HG03039 (cell line): ENCODE measurements at regions not wholly inside any gene's neighbourhood (a gene's known extent, or its start where the extent isn't known, plus 50 kb on each side); places are given as distances from the start of the nearest gene placed in this dataset.
"Not testable (repeated sequence)": the region's sequence is repeated elsewhere in the genome, so short reads cannot be mapped to it uniquely, and the experiment has no call there.

Source experiments
- ATAC-seq: cut with Tn5 transposase; IDR thresholded peaks from one replicate; pipeline ENCODE4 v1.9.1; 2021; ENCODE audit warnings: mild to moderate bottlenecking, moderate library complexity; ENCODE audit not compliant: unreplicated experiment

DNA sequence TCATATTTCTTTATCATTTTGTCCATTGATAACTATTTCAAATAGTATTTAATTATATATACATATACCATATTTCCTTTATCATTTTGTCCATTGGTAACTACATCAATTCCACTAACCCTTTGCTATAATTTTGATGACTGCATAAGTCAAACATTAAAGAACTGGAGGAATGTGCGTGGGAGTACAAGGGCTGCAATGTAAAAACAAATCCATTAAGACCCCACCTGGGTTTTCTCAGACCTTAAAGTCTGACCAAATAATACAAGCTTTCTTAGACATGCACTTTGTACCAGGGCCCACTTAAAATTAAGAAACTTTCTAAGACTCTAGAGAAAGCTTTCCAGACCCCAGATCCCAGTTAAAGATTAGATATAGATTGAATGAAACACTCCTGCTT is 1622.4 kb upstream of the PCDH10 start:
- no peak for ATAC-seq

DNA sequence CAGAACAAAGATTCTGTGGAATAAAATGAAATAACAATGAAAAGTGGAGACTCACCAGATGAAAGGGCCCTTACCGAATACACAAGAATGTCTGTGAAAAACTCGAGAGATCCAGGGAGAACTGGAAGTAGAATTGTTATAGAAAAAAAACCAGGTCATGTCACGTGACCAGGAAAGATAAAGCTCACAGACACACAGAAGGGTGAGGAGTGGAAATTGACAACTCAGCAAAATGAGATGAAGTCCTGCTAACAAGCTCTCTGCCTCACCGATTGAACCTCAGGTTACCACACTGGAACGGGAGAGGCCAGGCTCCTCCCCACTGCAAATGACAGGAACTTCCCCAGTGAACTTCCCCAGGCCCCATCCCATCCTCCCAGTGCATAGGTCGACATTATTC is 1618.0 kb upstream of the PCDH10 start:
- no peak for ATAC-seq

GRCh38 chr4:131534944-131535645 is 1614.0 kb upstream of the PCDH10 start:
- no peak for ATAC-seq

GRCh38 chr4:131540256-131540655 is 1608.8 kb upstream of the PCDH10 start:
- no peak for ATAC-seq

DNA sequence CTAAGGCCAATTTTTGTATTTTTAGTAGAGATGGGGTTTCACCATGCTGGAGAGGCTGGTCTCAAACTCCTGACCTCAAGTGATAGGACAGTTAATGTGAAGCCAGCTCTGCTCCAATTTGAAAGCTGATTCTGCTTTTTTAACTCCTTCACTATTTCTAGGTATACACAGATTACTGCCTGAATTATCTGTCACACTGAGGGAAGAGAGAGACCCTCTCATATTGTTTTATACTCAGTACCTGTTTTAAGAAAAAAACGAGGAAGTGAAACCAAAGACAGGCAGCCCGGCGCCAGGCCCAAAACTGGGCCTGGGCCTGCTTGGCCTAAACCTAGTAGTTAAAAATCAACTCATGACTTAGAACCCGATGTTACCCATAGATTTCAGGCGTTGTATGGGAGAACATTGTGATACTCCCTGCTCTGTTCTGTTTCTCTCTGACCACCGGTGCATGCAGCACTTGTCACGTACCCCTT is 1601.5 kb upstream of the PCDH10 start:
- ATAC-seq, result no peak

- ATAC-seq, result no peak
These were observed 1597.8 kb upstream of the PCDH10 start for GRCh38 chr4:131551306-131551705.

DNA sequence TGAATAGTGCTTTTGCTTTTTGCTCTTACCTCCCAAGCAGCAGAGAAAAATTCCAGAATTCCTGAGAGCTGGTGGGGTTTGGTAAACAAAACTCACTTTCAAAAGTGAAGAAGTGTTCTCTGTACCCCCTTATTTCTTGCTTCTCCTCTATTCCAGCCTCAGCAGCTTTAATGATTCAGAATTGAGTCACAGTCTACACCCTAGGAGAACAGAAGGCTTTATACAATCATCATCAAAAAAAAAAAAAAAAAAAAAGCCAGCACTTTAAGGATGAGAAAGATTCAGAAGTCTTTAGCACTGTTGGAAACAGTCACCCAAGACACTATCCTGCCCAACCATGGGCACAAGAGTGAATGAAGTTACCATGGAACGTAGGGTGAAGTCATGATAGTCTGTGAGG is 1583.1 kb upstream of the PCDH10 start:
- ATAC-seq, result no peak

- ATAC-seq, result no peak
These were observed 1564.5 kb upstream of the PCDH10 start for GRCh38 chr4:131584587-131584986.

- ATAC-seq, result no peak
These were observed 1554.0 kb upstream of the PCDH10 start for GRCh38 chr4:131595140-131595539.

DNA sequence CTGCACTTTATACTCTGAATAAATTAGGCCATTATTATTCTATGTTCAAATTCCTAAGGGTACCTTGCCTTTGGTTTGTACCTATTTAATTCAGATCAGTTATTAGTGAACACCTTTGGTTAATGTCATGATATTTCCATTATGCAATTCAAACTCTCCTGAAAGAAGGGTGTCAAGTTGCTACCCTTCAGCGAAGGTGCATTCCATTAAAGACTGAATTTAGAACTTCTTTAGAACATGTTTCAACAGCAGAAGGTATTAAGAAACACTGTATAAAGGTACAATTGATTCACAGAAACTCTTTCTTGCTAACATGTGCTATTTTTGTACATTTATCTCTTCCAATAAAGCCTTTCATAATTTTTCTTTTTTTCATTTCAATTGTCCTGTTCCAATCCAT is 1545.4 kb upstream of the PCDH10 start:
- no peak for ATAC-seq

DNA sequence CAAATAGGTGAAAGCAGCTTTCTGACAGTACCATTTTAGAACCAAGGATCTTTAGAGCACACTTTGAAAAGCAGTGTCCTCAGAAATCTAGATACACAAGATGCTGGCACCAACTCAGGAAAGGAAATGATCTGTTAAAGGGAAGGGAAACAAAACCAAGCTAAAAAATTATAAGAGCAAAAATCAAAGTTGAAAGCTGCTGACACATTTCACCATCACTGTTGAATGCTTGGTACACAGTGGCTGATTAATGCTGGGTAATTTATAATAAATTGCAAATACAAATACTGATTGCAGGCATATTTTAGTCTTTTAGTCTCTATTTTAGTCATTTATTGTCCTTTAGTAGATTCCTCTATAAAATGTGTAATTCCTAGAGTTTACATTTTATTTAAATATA is 1540.1 kb upstream of the PCDH10 start:
- no peak for ATAC-seq

DNA sequence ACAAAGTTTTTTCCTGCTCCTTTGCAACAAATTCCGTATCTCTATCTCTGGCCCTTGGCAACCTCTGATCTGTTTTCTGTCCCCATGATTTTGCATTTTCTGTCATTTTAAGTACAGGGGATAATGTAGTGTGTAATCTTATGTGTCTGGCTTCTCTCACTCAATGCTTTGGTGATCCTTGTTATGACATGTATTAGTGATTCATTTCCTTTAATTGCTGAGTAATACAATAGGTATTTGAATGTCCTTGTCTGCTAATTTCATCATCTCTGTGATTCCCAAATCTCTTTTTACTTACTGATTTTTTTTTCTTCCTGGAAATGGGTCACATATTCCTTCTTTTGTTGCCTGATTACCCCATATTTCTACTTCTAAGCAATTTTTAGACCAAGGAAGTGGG is 1538.6 kb upstream of the PCDH10 start:
- ATAC-seq, result not testable (repeated sequence)

GRCh38 chr4:131613086-131613823 is 1535.8 kb upstream of the PCDH10 start:
- peak; percentile 36 for ATAC-seq

DNA sequence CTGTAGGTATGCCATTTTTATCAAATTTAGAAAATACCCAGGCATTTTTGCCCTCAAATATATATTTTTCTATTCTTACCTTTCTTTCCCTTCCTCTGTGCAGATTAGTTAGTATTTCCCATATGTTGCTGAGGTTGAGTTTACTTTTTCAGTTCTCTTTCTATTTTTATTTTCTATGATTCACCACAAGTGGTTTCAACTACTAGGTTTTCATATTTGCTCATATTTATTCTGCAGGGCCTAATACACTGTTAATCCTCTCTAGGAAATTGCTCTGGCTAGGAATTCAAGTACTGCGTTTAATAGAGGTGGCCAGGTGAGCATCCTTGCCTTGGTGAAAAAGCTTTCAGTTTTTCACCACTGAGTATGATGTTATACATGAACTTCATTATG is 1535.3 kb upstream of the PCDH10 start:
- peak; percentile 94 for ATAC-seq

DNA sequence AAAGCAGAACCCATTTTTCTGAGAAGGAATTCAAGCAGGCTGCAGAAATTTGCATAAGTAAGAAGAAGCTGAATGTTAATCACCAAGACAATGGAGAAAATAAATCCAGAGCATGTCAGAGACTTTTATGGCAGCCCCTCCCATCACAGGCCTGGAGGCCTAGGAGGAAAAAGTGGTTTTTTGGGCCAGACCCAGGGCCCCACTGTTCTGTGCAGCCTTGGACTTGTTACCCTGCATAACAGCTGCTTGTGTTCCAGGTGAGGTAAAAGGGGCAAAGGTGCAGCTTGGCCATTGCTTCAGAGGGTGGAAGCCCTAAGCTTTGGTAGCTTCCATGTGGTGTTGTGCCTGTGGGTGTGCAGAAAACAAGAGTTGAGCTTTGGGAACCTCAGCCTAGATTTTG is 1516.2 kb upstream of the PCDH10 start:
- ATAC-seq, result no peak

GRCh38 chr4:131635191-131635590 is 1513.9 kb upstream of the PCDH10 start:
- ATAC-seq, result no peak

DNA sequence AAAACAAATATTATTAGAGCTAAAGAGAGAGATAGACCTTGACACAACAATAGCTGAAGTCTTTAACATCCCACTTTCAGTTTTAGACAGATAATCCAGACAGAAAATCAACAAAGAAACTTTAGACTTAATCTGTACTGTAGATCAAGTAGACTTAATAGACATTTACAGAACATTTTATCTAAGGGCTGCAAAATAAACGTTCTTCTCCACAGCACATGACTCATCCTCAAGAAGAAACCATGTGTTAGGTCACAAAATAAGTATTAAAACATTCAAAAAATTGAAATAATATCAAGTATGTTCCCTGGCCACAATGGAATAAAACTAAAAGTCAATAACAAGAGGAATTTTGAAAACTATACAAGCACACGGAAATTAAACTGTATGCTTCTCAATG is 1510.3 kb upstream of the PCDH10 start:
- ATAC-seq, result no peak

DNA sequence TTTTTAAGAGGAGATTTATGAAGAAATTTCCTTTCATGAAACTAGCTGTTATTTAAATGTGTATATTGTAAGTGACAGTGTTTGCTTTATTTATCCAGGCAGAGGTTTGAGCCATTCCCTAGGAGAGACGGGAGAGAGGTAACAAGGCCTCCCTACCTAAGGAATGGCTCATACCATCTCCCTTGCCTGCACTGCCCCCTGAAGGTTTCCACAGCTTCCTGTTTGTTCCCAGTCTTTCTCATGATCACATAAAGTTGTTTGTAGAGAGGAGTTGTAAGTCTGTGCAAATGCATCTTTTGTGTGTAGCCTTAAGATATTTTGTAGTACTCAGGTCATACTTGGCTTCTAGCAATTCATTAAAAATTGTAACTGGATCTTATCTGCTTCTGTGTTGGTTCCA is 1504.5 kb upstream of the PCDH10 start:
- ATAC-seq, result no peak

DNA sequence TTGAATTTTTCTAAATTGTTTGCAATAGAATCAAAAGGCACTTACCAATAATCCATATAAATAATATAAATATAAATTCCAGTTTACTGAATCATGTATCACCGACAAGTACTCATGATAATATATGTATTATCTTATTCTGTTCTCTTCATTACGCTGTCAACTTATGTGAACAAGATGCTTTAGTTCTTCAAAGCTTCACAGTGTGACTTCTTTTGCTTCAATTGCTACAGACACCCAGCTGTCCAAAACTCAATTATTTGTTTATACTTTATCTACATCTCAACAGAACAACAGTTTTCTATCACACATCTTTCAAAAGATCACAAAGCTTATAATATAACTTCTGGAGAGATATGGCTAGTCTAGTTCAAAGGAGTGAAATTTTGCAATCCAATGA is 1499.9 kb upstream of the PCDH10 start:
- no peak for ATAC-seq

DNA sequence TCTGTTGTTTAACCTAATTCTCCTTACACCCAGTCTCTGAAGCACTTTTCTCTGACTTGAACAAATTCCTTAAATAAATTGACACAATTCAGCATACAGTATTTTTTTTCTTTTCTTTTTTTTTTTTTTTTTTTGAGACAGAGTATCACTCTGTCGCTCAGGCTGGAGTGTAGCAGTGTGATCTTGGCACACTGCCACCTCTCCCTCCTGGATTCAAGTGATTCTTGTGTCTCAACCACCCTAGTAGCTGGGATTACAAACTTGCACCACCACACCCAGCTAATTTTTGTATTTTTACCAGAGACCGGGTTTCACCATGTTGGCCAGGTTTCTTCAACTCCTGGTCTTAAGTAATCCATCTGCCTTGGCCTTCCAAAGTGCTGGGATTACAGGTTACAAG is 1498.1 kb upstream of the PCDH10 start:
- no peak for ATAC-seq

- ATAC-seq, result not testable (repeated sequence)
These were observed 1465.8 kb upstream of the PCDH10 start for GRCh38 chr4:131683314-131683713.

DNA sequence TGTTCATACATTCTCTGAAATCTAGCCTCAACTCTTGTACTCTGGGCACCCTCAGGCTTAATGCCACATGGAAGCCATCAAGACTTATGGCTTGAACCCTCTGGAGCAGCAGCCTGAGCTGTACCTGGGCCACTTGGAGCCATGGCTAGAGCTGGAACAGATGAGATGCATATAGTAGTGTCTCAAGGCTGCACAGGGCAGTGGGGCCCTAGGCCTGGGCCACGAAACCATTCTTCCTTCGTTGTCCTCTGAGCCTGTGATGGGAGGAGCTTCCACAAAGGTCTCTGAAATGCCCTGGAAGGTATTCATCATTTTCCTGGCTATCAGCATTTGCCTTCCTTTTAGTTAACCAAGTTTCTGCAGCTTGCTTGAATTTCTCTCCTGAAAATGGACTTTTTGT is 1427.2 kb upstream of the PCDH10 start:
- ATAC-seq, result no peak
